Stomach smooth muscle (tissue), 2 donors: ENCODE measurements at regions not wholly inside any gene's neighbourhood (a gene's known extent, or its start where the extent isn't known, plus 50 kb on each side); places are given as distances from the start of the nearest gene placed in this dataset.

Experiments
- H3K27ac ChIP-seq: one replicate; pipeline ENCODE4 v1.7.0; 2013; ENCODE audit warnings: mild to moderate bottlenecking, low read length, inconsistent platforms
- H3K27me3 ChIP-seq, 2 donors: one replicate each; pipeline ENCODE4 v1.7.0; 2013; ENCODE audit warnings: low read length in 2 of 2; ENCODE audit not compliant: insufficient read depth in 2 of 2, control insufficient read depth in 1 of 2
- H3K36me3 ChIP-seq, 2 donors: one replicate each; pipeline ENCODE4 v1.7.0; 2013; ENCODE audit warnings: low read length in 2 of 2; ENCODE audit not compliant: control insufficient read depth in 2 of 2, insufficient read depth in 2 of 2
- H3K4me1 ChIP-seq: one replicate; pipeline ENCODE4 v1.7.0; 2013; ENCODE audit warnings: low read length; ENCODE audit not compliant: control insufficient read depth, insufficient read depth
- H3K4me3 ChIP-seq, 2 donors: one replicate each; pipeline ENCODE4 v1.7.0; 2013; ENCODE audit warnings: low read length in 2 of 2
- H3K9ac ChIP-seq, 2 donors: one replicate each; pipeline ENCODE4 v1.7.0; 2013; ENCODE audit warnings: low read length in 2 of 2, mild to moderate bottlenecking in 1 of 2
- H3K9me3 ChIP-seq, 2 donors: one replicate each; pipeline ENCODE4 v1.7.0; 2013; ENCODE audit warnings: low read length in 2 of 2; ENCODE audit not compliant: control insufficient read depth in 2 of 2
- donor health status: healthy.
- donor health status: Pancreatic carcinoma.

- H3K27ac ChIP-seq, result no peak overlapping the region
- no peak overlapping the region for H3K9ac ChIP-seq
- H3K9me3 ChIP-seq, result no peaks in the 10 kb centered on the region
- no peaks in the 10 kb centered on the region for H3K36me3 ChIP-seq
- H3K4me1 ChIP-seq, result no peaks in the 10 kb centered on the region
- H3K27me3 ChIP-seq, result no peaks in the 10 kb centered on the region
- no peak overlapping the region for H3K4me3 ChIP-seq
Observed at GRCh38 chr20:53880108-53880641, 190.2 kb downstream of the BCAS1 start.

- Histone ChIP-seq H3K27ac (no peak overlapping the region), H3K36me3 (no peaks in the 10 kb centered on the region), H3K4me1 (no peaks in the 10 kb centered on the region), H3K9ac (no peak overlapping the region), H3K4me3 (no peak overlapping the region), H3K9me3 (no peaks in the 10 kb centered on the region), H3K27me3 (no peaks in the 10 kb centered on the region)
Observed at GRCh38 chr20:53879048-53879684, 191.2 kb downstream of the BCAS1 start.

- Histone ChIP-seq H3K27ac (no peak overlapping the region), H3K9ac (no peak overlapping the region), H3K4me1 (no peaks in the 10 kb centered on the region), H3K36me3 (no peaks in the 10 kb centered on the region), H3K27me3 (no peaks in the 10 kb centered on the region), H3K9me3 (no peaks in the 10 kb centered on the region), H3K4me3 (no peak overlapping the region)
Observed at GRCh38 chr20:53878262-53879047, 191.9 kb downstream of the BCAS1 start.

GRCh38 chr20:53876956-53877355, 193.4 kb downstream of the BCAS1 start:
- H3K4me3 ChIP-seq, result no peak overlapping the region
- no peaks in the 10 kb centered on the region for H3K4me1 ChIP-seq
- H3K36me3 ChIP-seq, result no peaks in the 10 kb centered on the region
- no peak overlapping the region for H3K9ac ChIP-seq
- no peak overlapping the region for H3K27ac ChIP-seq
- H3K9me3 ChIP-seq, result no peaks in the 10 kb centered on the region
- no peaks in the 10 kb centered on the region for H3K27me3 ChIP-seq

- Histone ChIP-seq H3K27ac (no peak overlapping the region), H3K4me3 (no peak overlapping the region), H3K9ac (no peak overlapping the region), H3K4me1 (no peaks in the 10 kb centered on the region), H3K27me3 (no peaks in the 10 kb centered on the region), H3K9me3 (no peaks in the 10 kb centered on the region), H3K36me3 (no peaks in the 10 kb centered on the region)
Observed at GRCh38 chr20:53876470-53876869, 193.9 kb downstream of the BCAS1 start.

GRCh38 chr20:53875452-53875851, 194.9 kb downstream of the BCAS1 start:
- Histone ChIP-seq H3K27me3 (no peaks in the 10 kb centered on the region), H3K9me3 (no peaks in the 10 kb centered on the region), H3K36me3 (no peaks in the 10 kb centered on the region), H3K9ac (no peak overlapping the region), H3K4me1 (no peaks in the 10 kb centered on the region), H3K4me3 (no peak overlapping the region), H3K27ac (no peak overlapping the region)

GRCh38 chr20:53874706-53875105, 195.7 kb downstream of the BCAS1 start:
- H3K9me3 ChIP-seq, result no peaks in the 10 kb centered on the region
- H3K27me3 ChIP-seq, result no peaks in the 10 kb centered on the region
- H3K27ac ChIP-seq, result no peak overlapping the region
- H3K36me3 ChIP-seq, result no peaks in the 10 kb centered on the region
- H3K9ac ChIP-seq, result no peak overlapping the region
- no peaks in the 10 kb centered on the region for H3K4me1 ChIP-seq
- no peak overlapping the region for H3K4me3 ChIP-seq

GRCh38 chr20:53874104-53874503, 196.3 kb downstream of the BCAS1 start:
- no peaks in the 10 kb centered on the region for H3K9me3 ChIP-seq
- H3K27ac ChIP-seq, result no peak overlapping the region
- no peaks in the 10 kb centered on the region for H3K27me3 ChIP-seq
- no peak overlapping the region for H3K4me3 ChIP-seq
- H3K9ac ChIP-seq, result no peak overlapping the region
- H3K36me3 ChIP-seq, result no peaks in the 10 kb centered on the region
- H3K4me1 ChIP-seq, result no peaks in the 10 kb centered on the region

GRCh38 chr20:53873230-53873604, 197.2 kb downstream of the BCAS1 start:
- no peak overlapping the region for H3K9ac ChIP-seq
- no peaks in the 10 kb centered on the region for H3K4me1 ChIP-seq
- H3K27me3 ChIP-seq, result no peaks in the 10 kb centered on the region
- H3K27ac ChIP-seq, result no peak overlapping the region
- no peaks in the 10 kb centered on the region for H3K9me3 ChIP-seq
- H3K4me3 ChIP-seq, result no peak overlapping the region
- no peaks in the 10 kb centered on the region for H3K36me3 ChIP-seq

GRCh38 chr20:53872561-53873229, 197.7 kb downstream of the BCAS1 start:
- H3K27ac ChIP-seq, result no peak overlapping the region

More at GRCh38 chr20:53872561-53873229, 197.7 kb downstream of the BCAS1 start:
- no peaks in the 10 kb centered on the region for H3K36me3 ChIP-seq
- no peaks in the 10 kb centered on the region for H3K4me1 ChIP-seq
- H3K9ac ChIP-seq, result no peak overlapping the region
- no peaks in the 10 kb centered on the region for H3K27me3 ChIP-seq
- no peaks in the 10 kb centered on the region for H3K9me3 ChIP-seq
- no peak overlapping the region for H3K4me3 ChIP-seq
